HCT116 (cell line): ENCODE measurements at regions not wholly inside any gene's neighbourhood (a gene's known extent, or its start where the extent isn't known, plus 50 kb on each side); places are given as distances from the start of the nearest gene placed in this dataset.
A peak's percentile ranks its signal among the peaks of the same experiment; 100 is the strongest.

Source experiments
- ATAC-seq: fragments of 200-7000 bp; cut with Tn5 transposase; 2 replicates; pipeline ENCODE4 v1.9.1; 2020; ENCODE audit warnings: mild to moderate bottlenecking, moderate library complexity
- BruUV-seq: library from RNA; stranded (reverse); fragments of 400-500 nt; replicated peaks from 2 replicates; lab custom pipeline; 2021; lab: Mats Ljungman, UMichigan
- CTCF ChIA-PET: fragments of 300-600 bp; sonication (Branson Sonifier 250); formaldehyde crosslinking; loops from one replicate; lab custom pipeline; 2021; ENCODE audit warnings: antibody characterized with exemption; lab: Charles Lee
- POLR2A ChIA-PET: fragments of 300-600, 350-600 bp; sonication (Branson Sonifier 250); formaldehyde crosslinking; loops from one replicate; lab custom pipeline; 2021; ENCODE audit warnings: antibody characterized with exemption; lab: Charles Lee
- RAD21 ChIA-PET, 2 experiments: fragments of 300-600 bp; sonication (Branson Sonifier 250); formaldehyde crosslinking; loops; one replicate each; lab custom pipeline; 2023; ENCODE audit warnings: low total read pairs in 2 of 2; ENCODE audit not compliant: uncharacterized antibody in 2 of 2, unreplicated experiment in 2 of 2, low non-redundant PET in 1 of 2; lab: Charles Lee
- DNase-seq: peaks from one replicate; pipeline ENCODE4 v3.0.0-alpha.2; 2010; ENCODE audit warnings: low read depth, low spot score
- H2AFZ ChIP-seq: fragments of 200-600 bp; shearing (Covaris generic), sonication (generic); 2 replicates; pipeline ENCODE4 v1.6.1; 2017; ENCODE audit warnings: low read depth, mixed run types, mixed read lengths, antibody characterized with exemption, low read length; ENCODE audit not compliant: poor library complexity, severe bottlenecking
- H3K27ac ChIP-seq: 2 replicates; pipeline ENCODE4 v1.5.1; 2012; ENCODE audit warnings: low read depth, low read length
- H3K27me3 ChIP-seq: fragments of 200-600 bp; sonication (generic); 2 replicates; pipeline ENCODE4 v1.6.1; 2016; ENCODE audit warnings: mixed run types, low read length, mixed read lengths; ENCODE audit not compliant: insufficient read depth
- H3K36me3 ChIP-seq, 2 experiments: fragments of 200-500 bp in 1 of 2; fragments of 200-600 bp in 1 of 2; sonication (Bioruptor generic) in 1 of 2; sonication (generic) in 1 of 2; 2 replicates each; pipeline versions ENCODE4 v1.5.1 to v1.6.1; 2014 to 2016; ENCODE audit warnings: low read length in 2 of 2, inconsistent platforms in 1 of 2, mixed read lengths in 1 of 2, mixed run types in 1 of 2; ENCODE audit not compliant: insufficient read depth in 2 of 2, control insufficient read depth in 1 of 2
- H3K4me1 ChIP-seq, 2 experiments: fragments of 200-600 bp in 1 of 2; sonication (generic) in 1 of 2; 2 replicates each; pipeline versions ENCODE4 v1.5.1 to v1.6.1; 2012 to 2017; ENCODE audit warnings: low read length in 2 of 2, inconsistent platforms in 1 of 2, mild to moderate bottlenecking in 1 of 2, mixed read lengths in 1 of 2, mixed run types in 1 of 2, moderate library complexity in 1 of 2; ENCODE audit not compliant: insufficient read depth in 2 of 2, control insufficient read depth in 1 of 2
- H3K4me2 ChIP-seq: fragments of 200-600 bp; sonication (generic); 2 replicates; pipeline ENCODE4 v1.6.1; 2017; ENCODE audit warnings: mixed run types, low read length, mixed read lengths
- H3K4me3 ChIP-seq, 2 experiments: fragments of 200-600 bp in 1 of 2; sonication (generic) in 1 of 2; replicated peaks in 1 of 2; 2 replicates each; pipeline ENCODE4 v1.5.1; 2011 to 2016; ENCODE audit warnings: low read length in 2 of 2, control low read depth in 1 of 2, low read depth in 1 of 2, mild to moderate bottlenecking in 1 of 2, mixed read lengths in 1 of 2, mixed run types in 1 of 2
- H3K79me2 ChIP-seq: fragments of 200-600 bp; sonication (generic); 2 replicates; pipeline ENCODE4 v1.6.1; 2017; ENCODE audit warnings: mild to moderate bottlenecking, mixed run types, low read length, moderate library complexity, mixed read lengths; ENCODE audit not compliant: insufficient read depth
- H3K9ac ChIP-seq: fragments of 200-600 bp; sonication (generic); 2 replicates; pipeline ENCODE4 v1.6.1; 2016; ENCODE audit warnings: low read length, mixed read lengths
- H3K9me2 ChIP-seq: fragments of 200-600 bp; sonication (generic), shearing (Covaris generic); 2 replicates; pipeline ENCODE4 v1.6.1; 2017; ENCODE audit warnings: mixed run types, mild to moderate bottlenecking, moderate library complexity; ENCODE audit not compliant: insufficient read depth
- H3K9me3 ChIP-seq, 2 experiments: fragments of 200-500 bp in 1 of 2; fragments of 200-600 bp in 1 of 2; sonication (Bioruptor generic) in 1 of 2; sonication (generic) in 1 of 2; 2 replicates each; pipeline ENCODE4 v1.6.1; 2014 to 2017; ENCODE audit warnings: low read length in 2 of 2, mixed read lengths in 2 of 2, inconsistent platforms in 1 of 2, low read depth in 1 of 2, mild to moderate bottlenecking in 1 of 2, mixed run types in 1 of 2, moderate library complexity in 1 of 2; ENCODE audit not compliant: control insufficient read depth in 1 of 2, insufficient read depth in 1 of 2
- H4K20me1 ChIP-seq: fragments of 200-600 bp; sonication (generic), shearing (Covaris generic); 2 replicates; pipeline ENCODE4 v1.6.1; 2017; ENCODE audit warnings: mixed run types, mild to moderate bottlenecking, moderate library complexity; ENCODE audit not compliant: insufficient read depth
- CBX3 ChIP-seq: IDR thresholded peaks from 2 replicates; pipeline ENCODE4 v1.6.1; 2012; ENCODE audit warnings: low read depth
- EGR1 ChIP-seq: IDR thresholded peaks from 2 replicates; pipeline ENCODE4 v1.6.1; 2012; ENCODE audit warnings: low read depth
- EZH2 ChIP-seq: fragments of 200-600 bp; sonication (generic); IDR thresholded peaks from 2 replicates; pipeline ENCODE4 v1.6.1; 2017; ENCODE audit warnings: antibody characterized with exemption, mixed run types
- SP1 ChIP-seq: IDR thresholded peaks from 2 replicates; pipeline ENCODE4 v1.6.1; 2012; ENCODE audit warnings: low read depth
- intact Hi-C: fragments of 100-400 bp; cut with micrococcal nuclease; formaldehyde crosslinking; loops from 2 replicates; pipeline ENCODE4 v1.10.0; 2022
- TF ChIP-seq, protein P1 (sequence below): IDR thresholded peaks from 2 replicates; pipeline ENCODE4 v1.6.1; 2012
- TF ChIP-seq, protein P2 (sequence below), 3 experiments: fragments of 200-600 bp in 1 of 3; sonication (generic) in 1 of 3; IDR thresholded peaks in 2 of 3; conservative IDR thresholded peaks in 1 of 3; 2 replicates each; pipeline ENCODE4 v1.5.1; 2012 to 2017; ENCODE audit warnings: low read depth in 2 of 3, low read length in 2 of 3, antibody characterized with exemption in 1 of 3, borderline replicate concordance in 1 of 3, control low read depth in 1 of 3, mild to moderate bottlenecking in 1 of 3, mixed read lengths in 1 of 3, mixed run types in 1 of 3, moderate library complexity in 1 of 3; ENCODE audit not compliant: insufficient read depth in 1 of 3
- TF ChIP-seq, protein P3 (sequence below): IDR thresholded peaks from 2 replicates; pipeline ENCODE4 v1.6.1; 2012; ENCODE audit warnings: low read depth
- TF ChIP-seq, protein P4 (sequence below): IDR thresholded peaks from 2 replicates; pipeline ENCODE4 v1.6.1; 2012

DNA sequence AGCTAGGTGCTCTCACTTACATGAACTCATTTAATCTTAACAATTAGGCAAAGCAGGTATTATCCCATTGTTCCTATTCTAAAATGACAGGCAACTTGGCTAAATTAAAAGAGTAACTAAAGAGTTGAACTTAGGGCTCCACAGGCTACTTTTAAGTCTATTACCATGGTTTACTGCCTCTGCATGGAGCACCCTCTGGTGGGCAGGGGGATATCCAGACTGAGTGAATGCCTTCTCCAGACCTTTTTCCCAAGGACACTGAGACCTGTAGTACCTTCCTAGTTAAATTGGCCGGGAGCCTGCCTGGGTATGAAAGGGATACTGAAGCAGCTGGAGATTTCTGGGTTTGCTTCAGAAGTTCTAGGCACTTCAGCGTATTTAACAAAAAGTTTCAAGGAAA, 238.1 kb downstream of the ELAVL2 start:
- CTCF ChIA-PET, result no interaction called here
- H3K4me1 ChIP-seq, result no peaks in the 10 kb centered on the region
- H3K79me2 ChIP-seq, result no peaks in the 10 kb centered on the region
- H3K4me2 ChIP-seq, result no peak overlapping the region
- no peak overlapping the region for H2AFZ ChIP-seq
- no peak overlapping the region for H3K4me3 ChIP-seq
- no peaks in the 10 kb centered on the region for H4K20me1 ChIP-seq
- H3K27me3 ChIP-seq, result no peaks in the 10 kb centered on the region
- no peak overlapping the region for H3K9ac ChIP-seq
- H3K9me2 ChIP-seq, result no peaks in the 10 kb centered on the region
- POLR2A ChIA-PET, result no interaction called here
- ATAC-seq (no peak), DNase-seq (no peak)
- TF ChIP-seq, protein P1, sequence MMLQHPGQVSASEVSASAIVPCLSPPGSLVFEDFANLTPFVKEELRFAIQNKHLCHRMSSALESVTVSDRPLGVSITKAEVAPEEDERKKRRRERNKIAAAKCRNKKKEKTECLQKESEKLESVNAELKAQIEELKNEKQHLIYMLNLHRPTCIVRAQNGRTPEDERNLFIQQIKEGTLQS, result no peak
- TF ChIP-seq, protein P2, sequence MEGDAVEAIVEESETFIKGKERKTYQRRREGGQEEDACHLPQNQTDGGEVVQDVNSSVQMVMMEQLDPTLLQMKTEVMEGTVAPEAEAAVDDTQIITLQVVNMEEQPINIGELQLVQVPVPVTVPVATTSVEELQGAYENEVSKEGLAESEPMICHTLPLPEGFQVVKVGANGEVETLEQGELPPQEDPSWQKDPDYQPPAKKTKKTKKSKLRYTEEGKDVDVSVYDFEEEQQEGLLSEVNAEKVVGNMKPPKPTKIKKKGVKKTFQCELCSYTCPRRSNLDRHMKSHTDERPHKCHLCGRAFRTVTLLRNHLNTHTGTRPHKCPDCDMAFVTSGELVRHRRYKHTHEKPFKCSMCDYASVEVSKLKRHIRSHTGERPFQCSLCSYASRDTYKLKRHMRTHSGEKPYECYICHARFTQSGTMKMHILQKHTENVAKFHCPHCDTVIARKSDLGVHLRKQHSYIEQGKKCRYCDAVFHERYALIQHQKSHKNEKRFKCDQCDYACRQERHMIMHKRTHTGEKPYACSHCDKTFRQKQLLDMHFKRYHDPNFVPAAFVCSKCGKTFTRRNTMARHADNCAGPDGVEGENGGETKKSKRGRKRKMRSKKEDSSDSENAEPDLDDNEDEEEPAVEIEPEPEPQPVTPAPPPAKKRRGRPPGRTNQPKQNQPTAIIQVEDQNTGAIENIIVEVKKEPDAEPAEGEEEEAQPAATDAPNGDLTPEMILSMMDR (IDR thresholded peaks at IDR 0.05 in 2 of 3, conservative IDR thresholded peaks at IDR 0.05 in 1 of 3; ENCODE audit: borderline replicate concordance in 1 of 3, insufficient read depth in 1 of 3, low read depth in 2 of 3, low read length in 2 of 3), result 0 out of 6 replicates have a peak, but pooled peaks of 1 of the 3 experiments have one; percentile 5
- TF ChIP-seq, all 23 proteins: peak for 1
- intact Hi-C loops, result no loop called here
- BruUV-seq, result no TSS peak
- H3K36me3 ChIP-seq, result no peaks in the 10 kb centered on the region
- H3K9me3 ChIP-seq, result peaks cover 4 to 39% of the 10 kb centered on the region in 2 experiments; a peak in 2 of 4 replicates
- no peak overlapping the region for H3K27ac ChIP-seq
- RAD21 ChIA-PET, result no interaction called here

DNA sequence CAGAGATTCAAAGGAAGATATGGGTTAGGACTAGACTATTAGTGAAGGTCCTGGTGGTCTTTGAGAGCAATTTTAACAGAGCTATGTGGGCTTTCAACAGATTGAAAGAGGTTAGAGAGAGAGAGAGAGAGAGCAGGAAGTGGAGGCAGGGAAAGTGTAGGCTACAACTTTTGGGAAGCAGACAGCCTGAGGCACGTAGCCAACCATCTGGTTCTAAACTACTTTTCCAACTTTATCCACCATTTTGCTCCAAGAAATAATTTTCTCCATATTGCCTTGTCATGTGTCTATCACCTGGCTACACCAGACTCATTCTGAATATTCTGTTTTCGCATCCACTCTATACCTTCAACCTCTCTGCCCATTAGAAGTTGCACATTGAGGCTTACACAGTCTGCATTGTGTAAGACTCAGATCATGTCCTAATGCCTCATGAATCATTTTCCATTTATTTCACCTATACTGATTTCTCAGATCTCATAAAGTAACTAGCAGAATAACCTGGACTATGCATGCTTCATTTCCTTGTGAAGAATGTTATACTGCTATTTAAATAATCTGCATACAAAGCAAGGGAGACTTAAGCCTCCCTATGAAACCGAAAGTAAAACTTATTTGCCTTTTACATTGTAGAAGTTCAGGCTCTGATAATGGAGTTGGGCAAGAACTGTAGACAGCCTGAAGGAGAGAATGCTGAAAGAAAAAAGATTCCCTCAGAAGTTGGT, 235.6 kb downstream of the ELAVL2 start:
- Histone ChIP-seq H3K9ac (no peak overlapping the region), H3K36me3 (no peaks in the 10 kb centered on the region), H3K79me2 (no peaks in the 10 kb centered on the region), H2AFZ (no peak overlapping the region), H3K9me3 (peaks cover 9 to 46% of the 10 kb centered on the region in 2 experiments; a peak in 2 of 4 replicates), H3K4me3 (no peak overlapping the region), H3K4me2 (no peak overlapping the region), H3K4me1 (no peaks in the 10 kb centered on the region), H3K27ac (no peak overlapping the region), H3K27me3 (no peaks in the 10 kb centered on the region), H3K9me2 (no peaks in the 10 kb centered on the region), H4K20me1 (no peaks in the 10 kb centered on the region)
- CTCF ChIA-PET, result no interaction called here
- no peak for ATAC-seq
- intact Hi-C loops, result no loop called here
- RAD21 ChIA-PET, result no interaction called here
- TF ChIP-seq, protein P3, sequence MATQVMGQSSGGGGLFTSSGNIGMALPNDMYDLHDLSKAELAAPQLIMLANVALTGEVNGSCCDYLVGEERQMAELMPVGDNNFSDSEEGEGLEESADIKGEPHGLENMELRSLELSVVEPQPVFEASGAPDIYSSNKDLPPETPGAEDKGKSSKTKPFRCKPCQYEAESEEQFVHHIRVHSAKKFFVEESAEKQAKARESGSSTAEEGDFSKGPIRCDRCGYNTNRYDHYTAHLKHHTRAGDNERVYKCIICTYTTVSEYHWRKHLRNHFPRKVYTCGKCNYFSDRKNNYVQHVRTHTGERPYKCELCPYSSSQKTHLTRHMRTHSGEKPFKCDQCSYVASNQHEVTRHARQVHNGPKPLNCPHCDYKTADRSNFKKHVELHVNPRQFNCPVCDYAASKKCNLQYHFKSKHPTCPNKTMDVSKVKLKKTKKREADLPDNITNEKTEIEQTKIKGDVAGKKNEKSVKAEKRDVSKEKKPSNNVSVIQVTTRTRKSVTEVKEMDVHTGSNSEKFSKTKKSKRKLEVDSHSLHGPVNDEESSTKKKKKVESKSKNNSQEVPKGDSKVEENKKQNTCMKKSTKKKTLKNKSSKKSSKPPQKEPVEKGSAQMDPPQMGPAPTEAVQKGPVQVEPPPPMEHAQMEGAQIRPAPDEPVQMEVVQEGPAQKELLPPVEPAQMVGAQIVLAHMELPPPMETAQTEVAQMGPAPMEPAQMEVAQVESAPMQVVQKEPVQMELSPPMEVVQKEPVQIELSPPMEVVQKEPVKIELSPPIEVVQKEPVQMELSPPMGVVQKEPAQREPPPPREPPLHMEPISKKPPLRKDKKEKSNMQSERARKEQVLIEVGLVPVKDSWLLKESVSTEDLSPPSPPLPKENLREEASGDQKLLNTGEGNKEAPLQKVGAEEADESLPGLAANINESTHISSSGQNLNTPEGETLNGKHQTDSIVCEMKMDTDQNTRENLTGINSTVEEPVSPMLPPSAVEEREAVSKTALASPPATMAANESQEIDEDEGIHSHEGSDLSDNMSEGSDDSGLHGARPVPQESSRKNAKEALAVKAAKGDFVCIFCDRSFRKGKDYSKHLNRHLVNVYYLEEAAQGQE, result no peak
- no peak for TF ChIP-seq EZH2
- TF ChIP-seq EGR1, result no peak
- no peak for TF ChIP-seq CBX3
- TF ChIP-seq, protein P4, sequence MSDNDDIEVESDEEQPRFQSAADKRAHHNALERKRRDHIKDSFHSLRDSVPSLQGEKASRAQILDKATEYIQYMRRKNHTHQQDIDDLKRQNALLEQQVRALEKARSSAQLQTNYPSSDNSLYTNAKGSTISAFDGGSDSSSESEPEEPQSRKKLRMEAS, result no peak
- no peak for TF ChIP-seq SP1
- POLR2A ChIA-PET, result no interaction called here
- DNase-seq, result no peak
- no TSS peak for BruUV-seq
